ENCODE measurements at regions not wholly inside any gene's neighbourhood (a gene's known extent, or its start where the extent isn't known, plus 50 kb on each side); places are given as distances from the start of the nearest gene placed in this dataset.
A peak's percentile ranks its signal among the peaks of the same experiment; 100 is the strongest.

DNA sequence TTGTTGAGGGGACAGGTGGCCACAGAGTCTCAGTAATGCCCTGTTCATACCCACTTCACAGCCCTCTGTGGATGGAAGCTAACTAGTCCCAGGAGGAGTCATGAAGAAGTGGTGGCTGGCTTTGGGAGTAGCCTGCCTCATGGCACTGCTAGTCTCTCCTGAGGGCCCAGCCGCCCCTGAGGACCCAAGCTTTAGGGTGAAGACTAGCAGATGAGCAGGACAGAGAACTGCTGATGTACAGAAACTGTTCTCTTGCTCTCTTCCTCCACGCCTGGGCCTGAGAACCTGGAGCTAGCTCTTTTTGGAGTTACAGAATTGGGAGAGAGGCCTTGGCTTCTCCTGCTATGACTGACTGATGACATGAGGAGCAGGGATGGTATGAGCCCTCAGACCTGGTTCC, 99.2 kb downstream of the RAMP3 start:
- DNase-seq (ENCODE audit: low spot score), result no peak
- Histone ChIP-seq H3K27ac (no peak overlapping the region), H3K4me3 (no peak overlapping the region), H3K9me3 (no peaks in the 10 kb centered on the region), H3K36me3 (no peaks in the 10 kb centered on the region), H3K4me1 (no peaks in the 10 kb centered on the region), H3K27me3 (no peaks in the 10 kb centered on the region)
- no peak for TF ChIP-seq CTCF (IDR thresholded peaks at IDR 0.05)

DNA sequence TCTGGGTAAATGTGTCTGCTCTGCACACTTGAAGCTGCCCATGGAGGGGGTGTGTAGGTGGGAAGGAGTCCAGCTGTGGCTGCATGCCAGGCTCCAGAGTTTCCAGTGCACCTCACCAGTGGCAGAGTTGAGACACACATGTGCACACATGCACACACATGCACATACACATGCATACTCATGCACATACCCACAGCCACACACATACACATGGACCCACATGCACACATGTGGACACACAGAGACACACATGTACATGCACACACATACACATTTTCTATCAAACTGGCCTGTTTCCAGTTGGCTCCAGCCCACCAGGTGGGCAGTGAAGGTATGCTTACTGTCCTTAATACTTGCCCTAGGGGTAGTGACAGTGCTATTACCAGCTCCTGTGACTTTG, 99.7 kb downstream of the RAMP3 start:
- Histone ChIP-seq H3K9me3 (no peaks in the 10 kb centered on the region), H3K4me1 (no peaks in the 10 kb centered on the region), H3K27me3 (no peaks in the 10 kb centered on the region), H3K4me3 (no peak overlapping the region), H3K27ac (no peak overlapping the region), H3K36me3 (no peaks in the 10 kb centered on the region)
- DNase-seq (ENCODE audit: low spot score), result no peak
- TF ChIP-seq CTCF (IDR thresholded peaks at IDR 0.05), result no peak

DNA sequence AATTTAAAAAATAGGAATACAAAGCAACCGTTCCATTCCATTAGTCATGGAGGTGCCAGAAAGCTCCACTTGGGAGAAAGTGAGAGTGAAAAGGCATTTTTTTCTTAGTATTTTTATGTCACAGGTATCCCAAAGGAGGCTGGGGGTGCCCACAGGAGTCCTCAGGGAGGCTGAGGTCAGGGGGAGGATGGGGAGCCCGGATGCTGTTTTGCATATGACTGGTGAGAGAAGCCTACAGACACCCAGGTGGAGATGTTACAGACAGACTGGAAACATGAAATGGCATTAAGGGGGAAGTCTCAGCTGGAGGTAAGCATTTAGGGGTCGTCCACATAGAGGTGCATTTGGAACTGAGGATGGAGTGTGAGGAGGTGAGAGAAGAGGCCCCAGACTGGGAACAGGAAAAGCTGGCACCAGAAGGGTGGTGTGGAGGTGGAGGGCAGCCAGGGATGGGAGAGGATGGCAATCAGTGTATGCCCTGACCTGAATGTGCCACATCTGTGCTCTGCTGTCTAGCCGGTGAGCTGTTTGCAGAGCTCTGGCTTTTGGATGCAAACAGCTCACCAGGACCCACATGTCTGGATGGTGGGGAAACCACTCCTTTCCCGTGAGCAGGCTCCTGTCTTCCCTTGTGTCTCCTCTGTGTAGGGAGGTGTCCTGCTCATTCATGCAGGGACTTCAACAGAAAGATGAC, 101.1 kb downstream of the RAMP3 start:
- Histone ChIP-seq H3K4me3 (no peak overlapping the region), H3K27me3 (no peaks in the 10 kb centered on the region), H3K27ac (no peak overlapping the region), H3K36me3 (no peaks in the 10 kb centered on the region), H3K4me1 (no peaks in the 10 kb centered on the region), H3K9me3 (no peaks in the 10 kb centered on the region)
- no peak for DNase-seq (ENCODE audit: low spot score)
- TF ChIP-seq CTCF (IDR thresholded peaks at IDR 0.05), result no peak

DNA sequence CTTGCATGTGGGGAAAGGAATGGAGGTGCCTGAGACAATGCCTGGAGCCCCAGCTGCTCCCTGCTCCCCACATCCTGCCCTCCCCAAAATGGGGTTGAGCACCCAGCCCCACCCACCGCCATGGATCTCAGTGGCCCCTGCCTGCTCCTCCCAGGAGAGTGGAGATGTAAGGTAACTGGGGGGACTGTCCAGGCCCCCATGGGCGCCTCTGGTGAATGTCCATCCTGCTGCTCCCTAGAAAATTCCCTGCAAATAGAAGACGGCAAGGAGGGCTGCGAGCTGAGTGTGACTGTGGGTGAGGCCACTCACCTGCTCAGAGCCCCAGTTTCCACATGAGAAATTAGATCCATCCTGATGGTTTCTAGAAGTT, 101.6 kb downstream of the RAMP3 start:
- Histone ChIP-seq H3K27ac (no peak overlapping the region), H3K4me1 (no peaks in the 10 kb centered on the region), H3K4me3 (no peak overlapping the region), H3K27me3 (no peaks in the 10 kb centered on the region), H3K36me3 (no peaks in the 10 kb centered on the region), H3K9me3 (no peaks in the 10 kb centered on the region)
- TF ChIP-seq CTCF (IDR thresholded peaks at IDR 0.05), result no peak
- no peak for DNase-seq (ENCODE audit: low spot score)

GRCh38 chr7:45259966-45260646, 102.5 kb downstream of the RAMP3 start:
- H3K27ac ChIP-seq, result no peak overlapping the region
- no peak for DNase-seq (ENCODE audit: low spot score)
- no peak overlapping the region for H3K4me3 ChIP-seq

More at GRCh38 chr7:45259966-45260646, 102.5 kb downstream of the RAMP3 start:
- no peaks in the 10 kb centered on the region for H3K9me3 ChIP-seq
- peak; percentile 90 to 98 for TF ChIP-seq CTCF (IDR thresholded peaks at IDR 0.05)
- no peaks in the 10 kb centered on the region for H3K27me3 ChIP-seq
- H3K4me1 ChIP-seq, result no peaks in the 10 kb centered on the region
- H3K36me3 ChIP-seq, result no peaks in the 10 kb centered on the region

Measured in right atrium auricular region (tissue), 2 donors.